Astrocyte (in vitro differentiated cells and primary cell): ENCODE measurements at regions not wholly inside any gene's neighbourhood (a gene's known extent, or its start where the extent isn't known, plus 50 kb on each side); places are given as distances from the start of the nearest gene placed in this dataset.

Experiments
- DNase-seq: peaks from one replicate; pipeline ENCODE4 v3.0.0-alpha.2; 2010; ENCODE audit warnings: low read depth
- FAIRE-seq: peaks from 2 replicates; lab custom pipeline; 2011; peaks lifted over from hg19 to GRCh38; lab: Jason Lieb, UNC
- H2AFZ ChIP-seq: 2 replicates; pipeline ENCODE4 v1.6.0; 2012; ENCODE audit warnings: low read depth, low read length, inconsistent platforms
- H3K27ac ChIP-seq: 2 replicates; pipeline ENCODE4 v1.5.1; 2011; ENCODE audit warnings: low read depth, low read length, inconsistent platforms
- H3K27me3 ChIP-seq: 2 replicates; pipeline ENCODE4 v1.6.0; 2011; ENCODE audit warnings: low read length, inconsistent platforms; ENCODE audit not compliant: insufficient read depth
- H3K36me3 ChIP-seq: 2 replicates; pipeline ENCODE4 v1.5.1; 2011; ENCODE audit warnings: low read length, inconsistent platforms; ENCODE audit not compliant: insufficient read depth
- H3K4me1 ChIP-seq: 2 replicates; pipeline ENCODE4 v1.5.1; 2011; ENCODE audit warnings: low read length, inconsistent platforms; ENCODE audit not compliant: insufficient read depth
- H3K4me2 ChIP-seq: 2 replicates; pipeline ENCODE4 v1.6.0; 2012; ENCODE audit warnings: low read length, inconsistent platforms
- H3K4me3 ChIP-seq: 2 replicates; pipeline ENCODE4 v1.5.1; 2011; ENCODE audit warnings: low read depth, mild to moderate bottlenecking, low read length, inconsistent platforms; ENCODE audit not compliant: insufficient read depth
- H3K79me2 ChIP-seq: 2 replicates; pipeline ENCODE4 v1.6.0; 2012; ENCODE audit warnings: mild to moderate bottlenecking, low read length, inconsistent platforms; ENCODE audit not compliant: insufficient read depth
- H3K9ac ChIP-seq: 2 replicates; pipeline ENCODE4 v1.6.0; 2012; ENCODE audit warnings: mild to moderate bottlenecking, low read length, inconsistent platforms
- H3K9me3 ChIP-seq: 2 replicates; pipeline ENCODE4 v1.5.1; 2012; ENCODE audit warnings: low read depth, mild to moderate bottlenecking, low read length, inconsistent platforms; ENCODE audit not compliant: insufficient read depth
- H4K20me1 ChIP-seq: 2 replicates; pipeline ENCODE4 v1.6.0; 2012; ENCODE audit warnings: low read length, inconsistent platforms; ENCODE audit not compliant: insufficient read depth
- H3K27ac Mint-ChIP-seq: one replicate; pipeline ENCODE4 v1.8.0; 2021; ENCODE audit warnings: mild to moderate bottlenecking, mixed read lengths; ENCODE audit not compliant: unreplicated experiment
- H3K27me3 Mint-ChIP-seq: one replicate; pipeline ENCODE4 v1.8.0; 2021; ENCODE audit warnings: low read depth, mixed read lengths; ENCODE audit not compliant: unreplicated experiment
- H3K36me3 Mint-ChIP-seq: one replicate; pipeline ENCODE4 v1.8.0; 2021; ENCODE audit warnings: low read depth, mixed read lengths; ENCODE audit not compliant: unreplicated experiment
- H3K4me1 Mint-ChIP-seq: one replicate; pipeline ENCODE4 v1.8.0; 2021; ENCODE audit warnings: low read depth, mixed read lengths; ENCODE audit not compliant: unreplicated experiment
- H3K4me3 Mint-ChIP-seq: one replicate; pipeline ENCODE4 v1.8.0; 2021; ENCODE audit warnings: mild to moderate bottlenecking, moderate library complexity, mixed read lengths; ENCODE audit not compliant: unreplicated experiment
- H3K9me3 Mint-ChIP-seq: one replicate; pipeline ENCODE4 v1.8.0; 2021; ENCODE audit warnings: mild to moderate bottlenecking, mixed read lengths; ENCODE audit not compliant: unreplicated experiment
- EZH2 ChIP-seq: IDR thresholded peaks from 2 replicates; pipeline ENCODE4 v1.6.1; 2012; ENCODE audit warnings: mild to moderate bottlenecking, low read length, inconsistent platforms; ENCODE audit not compliant: insufficient read depth
- TF ChIP-seq, protein P1 (sequence below): IDR thresholded peaks from 2 replicates; pipeline ENCODE4 v1.5.1; 2011; ENCODE audit warnings: low read depth, mild to moderate bottlenecking, inconsistent platforms, low read length, moderate library complexity; ENCODE audit not compliant: insufficient read depth

GRCh38 chr11:107123022-107123421 is 104.7 kb upstream of the GUCY1A2 start:
- Histone ChIP-seq H3K4me1 (no peaks in the 10 kb centered on the region), H3K9ac (no peak overlapping the region)
- TF ChIP-seq EZH2, result no peak
- TF ChIP-seq, protein P1, sequence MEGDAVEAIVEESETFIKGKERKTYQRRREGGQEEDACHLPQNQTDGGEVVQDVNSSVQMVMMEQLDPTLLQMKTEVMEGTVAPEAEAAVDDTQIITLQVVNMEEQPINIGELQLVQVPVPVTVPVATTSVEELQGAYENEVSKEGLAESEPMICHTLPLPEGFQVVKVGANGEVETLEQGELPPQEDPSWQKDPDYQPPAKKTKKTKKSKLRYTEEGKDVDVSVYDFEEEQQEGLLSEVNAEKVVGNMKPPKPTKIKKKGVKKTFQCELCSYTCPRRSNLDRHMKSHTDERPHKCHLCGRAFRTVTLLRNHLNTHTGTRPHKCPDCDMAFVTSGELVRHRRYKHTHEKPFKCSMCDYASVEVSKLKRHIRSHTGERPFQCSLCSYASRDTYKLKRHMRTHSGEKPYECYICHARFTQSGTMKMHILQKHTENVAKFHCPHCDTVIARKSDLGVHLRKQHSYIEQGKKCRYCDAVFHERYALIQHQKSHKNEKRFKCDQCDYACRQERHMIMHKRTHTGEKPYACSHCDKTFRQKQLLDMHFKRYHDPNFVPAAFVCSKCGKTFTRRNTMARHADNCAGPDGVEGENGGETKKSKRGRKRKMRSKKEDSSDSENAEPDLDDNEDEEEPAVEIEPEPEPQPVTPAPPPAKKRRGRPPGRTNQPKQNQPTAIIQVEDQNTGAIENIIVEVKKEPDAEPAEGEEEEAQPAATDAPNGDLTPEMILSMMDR, result no peak

GRCh38 chr11:107118025-107118720 is 99.9 kb upstream of the GUCY1A2 start:
- no peak for FAIRE-seq
- Mint-ChIP-seq H3K27ac (peak overlapping the region; percentile 50), H3K4me1 (peaks cover 30% of the 10 kb centered on the region)

More at GRCh38 chr11:107123022-107123421, 104.7 kb upstream of the GUCY1A2 start:
- H3K9me3 Mint-ChIP-seq, result no peaks in the 10 kb centered on the region
- H3K36me3 Mint-ChIP-seq, result no peaks in the 10 kb centered on the region
- H3K27ac ChIP-seq, result no peak overlapping the region
- H3K4me1 Mint-ChIP-seq, result peaks cover 14% of the 10 kb centered on the region
- no peak for FAIRE-seq
- no peak overlapping the region for H3K4me3 Mint-ChIP-seq
- H3K4me3 ChIP-seq, result no peak overlapping the region
- no peak overlapping the region for H3K27ac Mint-ChIP-seq
- no peak overlapping the region for H2AFZ ChIP-seq
- H3K27me3 Mint-ChIP-seq, result no peaks in the 10 kb centered on the region
- H3K79me2 ChIP-seq, result no peaks in the 10 kb centered on the region
- no peak for DNase-seq
- H4K20me1 ChIP-seq, result no peaks in the 10 kb centered on the region
- H3K36me3 ChIP-seq, result no peaks in the 10 kb centered on the region
- no peak overlapping the region for H3K4me2 ChIP-seq
- H3K9me3 ChIP-seq, result no peaks in the 10 kb centered on the region
- H3K27me3 ChIP-seq, result no peaks in the 10 kb centered on the region

More at GRCh38 chr11:107118025-107118720, 99.9 kb upstream of the GUCY1A2 start:
- no peaks in the 10 kb centered on the region for H3K27me3 ChIP-seq
- H3K4me3 Mint-ChIP-seq, result no peak overlapping the region
- H4K20me1 ChIP-seq, result no peaks in the 10 kb centered on the region
- H3K79me2 ChIP-seq, result no peaks in the 10 kb centered on the region
- H3K9ac ChIP-seq, result no peak overlapping the region
- no peak overlapping the region for H2AFZ ChIP-seq
- H3K36me3 ChIP-seq, result no peaks in the 10 kb centered on the region
- H3K4me3 ChIP-seq, result no peak overlapping the region
- peaks cover 2% of the 10 kb centered on the region for H3K9me3 Mint-ChIP-seq
- H3K4me1 ChIP-seq, result no peaks in the 10 kb centered on the region
- H3K4me2 ChIP-seq, result no peak overlapping the region
- peak; percentile 44 for DNase-seq
- TF ChIP-seq, protein P1, result no peak
- no peak for TF ChIP-seq EZH2
- H3K27me3 Mint-ChIP-seq, result no peaks in the 10 kb centered on the region
- no peaks in the 10 kb centered on the region for H3K9me3 ChIP-seq
- no peaks in the 10 kb centered on the region for H3K36me3 Mint-ChIP-seq
- H3K27ac ChIP-seq, result no peak overlapping the region
